K562 (cell line): ENCODE measurements at regions not wholly inside any gene's neighbourhood (a gene's known extent, or its start where the extent isn't known, plus 50 kb on each side); places are given as distances from the start of the nearest gene placed in this dataset.

Experiments used
- NR2C2 ChIP-seq, 2 experiments: fragments of 200-800 bp in 1 of 2; sonication (Bioruptor generic) in 1 of 2; sonication (generic) in 1 of 2; formaldehyde crosslinking in 1 of 2; IDR thresholded peaks; 2 replicates each; pipeline versions ENCODE4 v1.6.1 to v1.8.0; 2016 to 2022; ENCODE audit warnings: mild to moderate bottlenecking in 1 of 2, missing compliant biosample characterization in 1 of 2, missing genetic modification characterization in 1 of 2, missing genetic modification reagents in 1 of 2
- NUFIP1 ChIP-seq: fragments of 450-650 bp; IDR thresholded peaks from 2 replicates; pipeline ENCODE4 v1.6.1; 2018; ENCODE audit not compliant: partially characterized antibody
- SMAD3 ChIP-seq: fragments of 450-650 bp; formaldehyde crosslinking; conservative IDR thresholded peaks from 2 replicates; pipeline ENCODE4 v1.4.0; 2020; ENCODE audit warnings: mild to moderate bottlenecking
- ZNF41 ChIP-seq: fragments of 250-450 bp; sonication (Bioruptor Pico); conservative IDR thresholded peaks from 2 replicates; pipeline ENCODE4 v1.4.0; 2020; ENCODE audit warnings: mild to moderate bottlenecking
- ZNF551 ChIP-seq: fragments of 250-450 bp; sonication (Bioruptor Pico); IDR thresholded peaks from 2 replicates; pipeline ENCODE4 v1.5.0; 2021; ENCODE audit warnings: mild to moderate bottlenecking, moderate library complexity
- ZNF699 ChIP-seq: fragments of 250-450 bp; sonication (Bioruptor Pico); IDR thresholded peaks from 2 replicates; pipeline ENCODE4 v1.8.0; 2021; ENCODE audit warnings: mild to moderate bottlenecking, moderate library complexity; ENCODE audit not compliant: insufficient replicate concordance
- TF ChIP-seq, protein P1 (sequence below), 2 experiments: IDR thresholded peaks in 1 of 2; conservative IDR thresholded peaks in 1 of 2; 2 replicates each; pipeline ENCODE4 v1.6.1; 2016; ENCODE audit warnings: low read depth in 2 of 2, mild to moderate bottlenecking in 1 of 2, missing compliant biosample characterization in 1 of 2, missing genetic modification characterization in 1 of 2, moderate library complexity in 1 of 2
- TF ChIP-seq, protein P2 (sequence below): sonication (generic); formaldehyde crosslinking; IDR thresholded peaks from 2 replicates; pipeline ENCODE4 v1.8.1; 2023; ENCODE audit warnings: missing genetic modification reagents, mild to moderate bottlenecking, borderline replicate concordance

DNA sequence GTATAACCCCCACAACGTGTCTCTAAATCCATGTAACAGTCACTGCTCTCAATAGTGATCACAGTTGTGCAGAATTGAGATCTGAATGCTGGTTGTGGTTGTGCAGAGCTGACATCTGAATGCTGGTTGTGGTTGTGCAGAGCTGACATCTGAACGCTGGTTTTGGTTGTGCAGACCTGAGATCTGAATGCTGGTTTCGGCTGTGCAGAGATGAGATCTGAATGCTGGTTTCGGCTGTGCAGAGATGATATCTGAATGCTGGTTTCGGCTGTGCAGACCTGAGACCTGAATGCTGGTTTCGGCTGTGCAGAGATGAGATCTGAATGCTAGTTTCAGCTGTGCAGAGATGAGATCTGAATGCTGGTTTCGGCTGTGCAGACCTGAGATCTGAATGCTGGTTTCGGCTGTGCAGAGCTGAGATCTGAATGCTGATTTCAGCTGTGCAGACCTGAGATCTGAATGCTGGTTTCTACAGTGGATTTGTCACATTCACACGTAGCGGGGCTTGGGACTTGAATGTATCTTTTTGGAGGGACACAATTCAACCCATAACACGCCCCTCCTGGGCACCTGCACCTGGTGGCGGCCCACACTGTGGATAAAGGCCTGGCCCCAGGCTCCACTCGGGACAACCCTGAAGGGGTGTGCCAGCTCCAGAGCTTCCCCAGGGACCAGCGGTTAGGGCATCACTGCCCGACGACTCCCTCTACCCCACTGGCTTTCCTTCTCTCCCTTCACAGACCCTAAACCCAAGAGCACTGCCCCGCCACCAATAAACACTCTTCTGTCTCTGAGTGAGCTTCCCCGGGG, 51.1 kb upstream of the SLC66A3 start (continued):
- TF ChIP-seq ZNF41 (no peak), NR2C2 (CRISPR knock-in tag; IDR thresholded peaks at IDR 0.05) (no peak), NR2C2 (tag; IDR thresholded peaks at IDR 0.05) (no peak), SMAD3 (no peak), ZNF699 (CRISPR knock-in tag) (no peak), NUFIP1 (no peak), ZNF551 (CRISPR knock-in tag) (no peak)
- TF ChIP-seq, protein P1, sequence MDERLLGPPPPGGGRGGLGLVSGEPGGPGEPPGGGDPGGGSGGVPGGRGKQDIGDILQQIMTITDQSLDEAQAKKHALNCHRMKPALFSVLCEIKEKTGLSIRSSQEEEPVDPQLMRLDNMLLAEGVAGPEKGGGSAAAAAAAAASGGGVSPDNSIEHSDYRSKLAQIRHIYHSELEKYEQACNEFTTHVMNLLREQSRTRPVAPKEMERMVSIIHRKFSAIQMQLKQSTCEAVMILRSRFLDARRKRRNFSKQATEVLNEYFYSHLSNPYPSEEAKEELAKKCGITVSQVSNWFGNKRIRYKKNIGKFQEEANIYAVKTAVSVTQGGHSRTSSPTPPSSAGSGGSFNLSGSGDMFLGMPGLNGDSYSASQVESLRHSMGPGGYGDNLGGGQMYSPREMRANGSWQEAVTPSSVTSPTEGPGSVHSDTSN (CRISPR knock-in tag; IDR thresholded peaks at IDR 0.05; ENCODE audit: low read depth): no peak
- TF ChIP-seq, protein P1 (tag; conservative IDR thresholded peaks at IDR 0.05; ENCODE audit: low read depth): no peak
- TF ChIP-seq, protein P2, sequence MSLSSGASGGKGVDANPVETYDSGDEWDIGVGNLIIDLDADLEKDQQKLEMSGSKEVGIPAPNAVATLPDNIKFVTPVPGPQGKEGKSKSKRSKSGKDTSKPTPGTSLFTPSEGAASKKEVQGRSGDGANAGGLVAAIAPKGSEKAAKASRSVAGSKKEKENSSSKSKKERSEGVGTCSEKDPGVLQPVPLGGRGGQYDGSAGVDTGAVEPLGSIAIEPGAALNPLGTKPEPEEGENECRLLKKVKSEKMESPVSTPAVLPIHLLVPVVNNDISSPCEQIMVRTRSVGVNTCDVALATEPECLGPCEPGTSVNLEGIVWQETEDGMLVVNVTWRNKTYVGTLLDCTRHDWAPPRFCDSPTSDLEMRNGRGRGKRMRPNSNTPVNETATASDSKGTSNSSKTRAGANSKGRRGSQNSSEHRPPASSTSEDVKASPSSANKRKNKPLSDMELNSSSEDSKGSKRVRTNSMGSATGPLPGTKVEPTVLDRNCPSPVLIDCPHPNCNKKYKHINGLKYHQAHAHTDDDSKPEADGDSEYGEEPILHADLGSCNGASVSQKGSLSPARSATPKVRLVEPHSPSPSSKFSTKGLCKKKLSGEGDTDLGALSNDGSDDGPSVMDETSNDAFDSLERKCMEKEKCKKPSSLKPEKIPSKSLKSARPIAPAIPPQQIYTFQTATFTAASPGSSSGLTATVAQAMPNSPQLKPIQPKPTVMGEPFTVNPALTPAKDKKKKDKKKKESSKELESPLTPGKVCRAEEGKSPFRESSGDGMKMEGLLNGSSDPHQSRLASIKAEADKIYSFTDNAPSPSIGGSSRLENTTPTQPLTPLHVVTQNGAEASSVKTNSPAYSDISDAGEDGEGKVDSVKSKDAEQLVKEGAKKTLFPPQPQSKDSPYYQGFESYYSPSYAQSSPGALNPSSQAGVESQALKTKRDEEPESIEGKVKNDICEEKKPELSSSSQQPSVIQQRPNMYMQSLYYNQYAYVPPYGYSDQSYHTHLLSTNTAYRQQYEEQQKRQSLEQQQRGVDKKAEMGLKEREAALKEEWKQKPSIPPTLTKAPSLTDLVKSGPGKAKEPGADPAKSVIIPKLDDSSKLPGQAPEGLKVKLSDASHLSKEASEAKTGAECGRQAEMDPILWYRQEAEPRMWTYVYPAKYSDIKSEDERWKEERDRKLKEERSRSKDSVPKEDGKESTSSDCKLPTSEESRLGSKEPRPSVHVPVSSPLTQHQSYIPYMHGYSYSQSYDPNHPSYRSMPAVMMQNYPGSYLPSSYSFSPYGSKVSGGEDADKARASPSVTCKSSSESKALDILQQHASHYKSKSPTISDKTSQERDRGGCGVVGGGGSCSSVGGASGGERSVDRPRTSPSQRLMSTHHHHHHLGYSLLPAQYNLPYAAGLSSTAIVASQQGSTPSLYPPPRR (CRISPR knock-in tag): no peak
